Putamen (tissue), 1 donor: ENCODE measurements at regions not wholly inside any gene's neighbourhood (a gene's known extent, or its start where the extent isn't known, plus 50 kb on each side); places are given as distances from the start of the nearest gene placed in this dataset.
A peak's percentile ranks its signal among the peaks of the same experiment; 100 is the strongest.
"Not testable (repeated sequence)": the region's sequence is repeated elsewhere in the genome, so short reads cannot be mapped to it uniquely, and the experiment has no call there.

Experiments
- DNase-seq: peaks from one replicate; pipeline ENCODE4 v3.0.0-alpha.2; 2016; ENCODE audit warnings: low spot score

DNA sequence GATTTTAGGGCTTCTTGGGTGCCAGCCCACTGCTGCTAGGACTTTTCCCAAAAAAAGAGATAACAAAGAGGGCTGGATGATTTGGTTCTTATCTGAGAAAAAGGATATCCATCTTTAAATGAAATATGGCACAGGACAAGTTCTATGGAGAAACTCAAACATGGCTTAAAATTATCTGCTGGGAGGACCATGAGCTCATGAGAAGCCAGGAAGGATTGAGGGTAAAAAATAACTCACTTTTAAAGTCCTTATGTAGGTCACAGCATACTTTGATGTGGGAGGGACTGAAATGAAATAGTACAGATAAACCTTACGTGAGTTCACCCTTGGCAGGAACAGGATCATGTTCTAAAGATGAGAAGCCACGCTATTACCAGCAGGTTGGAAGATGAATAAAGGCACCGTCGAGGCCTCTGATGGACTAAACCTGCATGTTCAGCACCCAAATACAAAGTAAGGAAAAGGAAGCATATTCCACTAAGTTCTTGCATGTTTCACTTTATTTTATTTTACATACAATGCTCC is 369.2 kb upstream of the KLF6 start:
- no peak for DNase-seq

DNA sequence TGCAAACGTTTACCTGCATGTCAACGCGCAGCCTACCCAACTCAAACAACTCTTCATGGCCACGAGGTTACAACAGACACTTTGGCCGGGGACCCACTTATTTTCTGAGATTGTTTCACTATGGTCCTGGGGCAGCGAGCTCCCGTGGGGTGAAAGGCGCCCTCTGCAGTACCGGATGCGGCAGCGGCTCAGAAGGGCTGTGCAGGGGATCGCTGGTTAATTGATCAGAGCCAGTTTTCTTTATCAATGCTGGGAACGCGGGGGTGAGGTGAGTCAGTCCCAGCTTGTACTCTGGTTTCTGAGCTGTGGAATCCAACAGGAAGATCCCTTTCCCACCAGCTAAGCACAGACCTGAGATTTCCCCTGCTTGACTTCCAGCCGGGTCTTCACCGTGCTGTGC is 366.5 kb upstream of the KLF6 start:
- no peak for DNase-seq

DNA sequence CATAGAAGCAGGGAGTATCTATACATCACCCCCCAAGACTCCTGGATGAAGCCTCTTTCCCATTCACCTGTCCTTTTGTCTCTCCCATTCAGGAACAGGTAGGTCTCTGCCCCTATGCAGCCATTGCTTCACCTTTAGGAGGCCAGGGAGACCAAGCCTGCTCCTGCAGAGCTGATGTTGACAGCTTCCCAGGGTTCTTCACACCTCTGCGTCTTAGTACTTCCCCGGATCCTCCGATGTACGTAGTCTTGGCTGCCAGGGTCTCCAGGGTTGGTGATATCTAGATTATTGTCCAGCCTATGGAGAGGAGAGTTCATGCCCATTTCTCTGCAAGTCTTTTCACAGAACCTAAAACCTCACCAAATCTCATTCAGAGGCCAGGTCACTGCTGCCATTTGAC is 365.7 kb upstream of the KLF6 start:
- DNase-seq: no peak

- not testable (repeated sequence) for DNase-seq
Observed at GRCh38 chr10:4149460-4149859, 364.5 kb upstream of the KLF6 start.

DNA sequence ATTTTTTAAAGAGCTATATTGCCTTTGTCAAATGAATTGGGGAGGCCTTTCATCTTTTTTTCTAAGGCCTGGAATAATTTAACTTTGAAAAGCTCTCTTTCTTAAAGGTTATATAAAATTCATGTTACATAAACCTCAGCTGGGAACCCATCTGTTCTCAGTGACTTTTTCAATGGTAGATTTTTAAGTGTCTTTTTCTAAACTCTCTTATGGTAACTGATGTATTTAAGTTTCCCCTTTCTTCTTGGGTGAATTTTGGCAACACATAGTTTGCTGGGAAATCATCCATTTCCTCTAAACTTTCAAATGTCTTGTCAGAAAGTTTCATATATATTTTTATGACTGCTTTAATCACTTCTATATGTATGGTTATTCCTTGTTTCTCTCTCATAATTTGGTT is 362.2 kb upstream of the KLF6 start:
- no peak for DNase-seq

DNA sequence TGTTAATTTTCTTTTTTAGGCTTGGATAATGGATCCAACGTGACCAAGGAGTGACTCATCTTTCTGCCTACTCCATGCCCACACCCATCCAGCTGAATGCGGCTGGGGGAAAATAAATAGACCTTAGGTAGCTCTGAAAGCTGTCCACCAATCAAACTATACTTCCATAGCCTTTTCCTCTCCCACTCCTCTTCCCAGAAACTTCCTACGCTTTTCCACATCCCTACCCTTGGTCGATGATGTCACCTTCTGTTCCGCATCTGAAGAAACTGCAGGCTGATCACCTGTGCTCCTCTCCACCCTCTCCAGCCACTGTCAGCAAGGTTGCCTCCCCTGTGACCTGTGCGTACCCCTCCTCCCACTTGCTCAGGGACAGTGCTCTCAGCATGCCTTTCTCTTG is 359.8 kb upstream of the KLF6 start:
- DNase-seq: no peak

DNA sequence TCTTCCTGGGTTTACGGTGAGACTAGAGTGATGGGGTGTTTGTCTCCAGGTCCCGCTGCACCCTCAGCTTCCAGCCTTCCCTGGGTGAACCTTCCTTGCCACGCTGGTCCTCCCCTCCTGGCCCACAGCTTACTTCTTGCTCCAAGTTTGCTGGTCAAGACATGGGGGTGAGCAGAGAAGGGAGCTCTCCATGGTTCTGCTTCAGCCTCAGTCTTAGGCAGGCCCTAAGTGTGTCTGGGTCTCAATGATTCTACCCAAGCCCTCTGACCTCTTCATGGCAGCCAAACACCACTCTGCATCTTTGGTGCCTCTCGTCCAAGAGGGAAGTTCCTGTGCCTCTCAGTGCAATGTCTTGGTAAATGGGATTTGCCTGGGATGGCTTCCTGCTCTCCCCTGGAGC is 356.5 kb upstream of the KLF6 start:
- DNase-seq: no peak

DNA sequence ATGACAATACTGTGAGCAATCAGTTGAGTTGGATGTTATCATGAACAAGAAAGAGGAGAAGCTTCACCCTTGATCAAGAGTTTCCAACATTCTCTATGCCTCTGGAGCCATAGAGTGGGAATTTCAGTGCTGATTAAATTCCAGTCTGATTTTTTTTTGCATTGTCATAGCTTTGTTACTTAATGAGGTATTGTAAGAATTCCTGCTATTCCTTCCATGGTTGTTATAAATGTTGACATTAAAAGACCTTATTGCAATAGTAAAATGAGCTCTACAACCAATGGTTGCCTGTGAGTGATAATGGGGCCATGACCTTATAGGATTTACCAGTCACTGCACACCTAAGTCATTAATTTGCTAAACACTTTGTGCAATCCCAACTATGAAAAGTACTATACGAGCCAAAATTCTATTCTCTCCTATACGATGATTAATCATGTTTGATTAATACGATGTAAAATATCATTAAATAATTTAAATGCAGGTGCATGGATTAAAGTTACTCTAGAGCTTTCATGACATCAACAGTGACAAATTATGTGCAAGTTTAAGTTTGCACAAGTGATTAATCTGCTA is 353.2 kb upstream of the KLF6 start:
- no peak for DNase-seq

DNA sequence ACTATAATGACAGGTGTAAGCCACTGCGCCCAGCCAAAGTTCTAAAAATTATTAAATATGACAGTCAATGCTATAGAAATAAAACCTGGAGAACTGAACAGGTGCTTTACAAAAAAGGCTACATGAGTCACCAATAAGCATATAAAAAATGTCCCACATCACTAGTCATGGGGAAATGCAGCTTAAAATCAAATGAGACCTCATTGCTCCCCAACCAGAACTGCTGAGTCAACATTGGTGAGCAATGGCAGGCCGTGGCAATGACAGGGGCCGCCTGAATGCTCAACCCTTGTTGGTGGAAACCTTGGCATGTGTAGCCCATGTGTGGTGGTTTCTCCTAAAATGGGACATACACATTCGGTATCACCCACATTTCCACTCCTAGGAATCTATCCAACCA is 352.3 kb upstream of the KLF6 start:
- no peak for DNase-seq

GRCh38 chr10:4136121-4136520 is 351.1 kb upstream of the KLF6 start:
- DNase-seq: no peak

DNA sequence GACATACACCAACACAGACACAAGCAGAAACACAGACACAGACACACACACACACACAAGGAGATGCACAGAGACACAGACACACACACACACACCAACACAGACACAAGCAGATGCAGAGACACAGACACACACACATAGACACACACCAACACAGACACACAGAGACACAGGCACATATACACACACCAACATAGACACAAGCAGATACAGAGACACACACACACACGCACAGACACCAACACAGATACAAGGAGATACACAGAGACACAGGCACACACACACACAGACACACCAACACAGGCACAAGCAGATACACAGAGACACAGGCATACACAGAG is 347.2 kb upstream of the KLF6 start:
- no peak for DNase-seq

DNA sequence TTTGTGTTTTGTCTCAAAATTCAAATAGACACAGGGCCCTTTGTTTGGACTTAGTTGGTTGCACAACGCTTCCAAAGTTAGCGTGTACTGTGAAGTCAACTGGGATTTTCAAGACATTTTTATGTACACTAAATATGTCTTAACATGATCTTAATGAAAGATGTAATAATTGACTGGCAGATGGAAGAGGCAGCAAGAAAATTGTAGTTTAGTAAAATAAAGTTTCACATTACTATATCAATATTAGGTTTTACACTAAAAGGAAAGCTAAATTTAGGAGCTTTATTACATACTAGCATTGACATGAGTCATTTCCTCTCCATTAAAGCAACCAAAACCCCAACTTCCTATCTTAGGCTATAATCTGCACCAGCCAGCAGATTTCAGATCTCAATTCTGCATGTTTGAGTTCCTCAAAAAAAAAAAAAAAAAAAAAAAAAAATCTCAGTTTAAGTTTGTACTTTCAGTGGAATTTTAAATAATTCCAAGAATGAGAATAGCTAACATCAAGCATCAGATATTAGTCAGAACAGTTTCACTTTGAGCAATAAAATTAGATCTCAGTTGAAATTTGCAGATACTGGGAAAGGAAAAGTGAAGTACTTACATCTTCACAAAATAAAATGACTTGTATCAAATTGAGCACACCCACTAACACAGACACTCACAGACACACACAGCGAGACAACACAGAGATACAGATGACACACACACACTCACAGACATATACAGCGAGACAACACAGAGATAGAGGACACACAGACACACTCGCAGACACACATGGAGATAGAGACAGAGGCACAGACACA is 346.6 kb upstream of the KLF6 start:
- peak; percentile 7 for DNase-seq

DNA sequence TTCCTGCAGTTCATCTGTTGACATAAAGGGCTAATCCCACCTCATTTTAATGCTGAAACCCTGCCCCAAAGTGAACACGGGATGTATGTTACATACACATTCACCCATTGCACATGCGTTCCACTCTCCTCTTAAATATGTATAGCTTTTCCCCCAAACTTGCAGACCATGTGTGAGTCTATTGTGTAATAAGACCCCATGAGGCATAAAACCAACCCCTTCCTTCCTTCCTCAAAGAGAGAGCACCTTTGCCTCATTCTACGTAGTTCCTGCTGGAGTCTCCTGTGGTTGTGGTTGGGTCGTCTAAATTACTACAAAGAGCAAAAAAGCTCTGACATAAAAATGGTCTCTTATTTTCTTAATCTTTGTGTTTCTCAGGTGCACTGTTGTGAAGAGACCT is 345.7 kb upstream of the KLF6 start:
- DNase-seq: peak; percentile 6

DNA sequence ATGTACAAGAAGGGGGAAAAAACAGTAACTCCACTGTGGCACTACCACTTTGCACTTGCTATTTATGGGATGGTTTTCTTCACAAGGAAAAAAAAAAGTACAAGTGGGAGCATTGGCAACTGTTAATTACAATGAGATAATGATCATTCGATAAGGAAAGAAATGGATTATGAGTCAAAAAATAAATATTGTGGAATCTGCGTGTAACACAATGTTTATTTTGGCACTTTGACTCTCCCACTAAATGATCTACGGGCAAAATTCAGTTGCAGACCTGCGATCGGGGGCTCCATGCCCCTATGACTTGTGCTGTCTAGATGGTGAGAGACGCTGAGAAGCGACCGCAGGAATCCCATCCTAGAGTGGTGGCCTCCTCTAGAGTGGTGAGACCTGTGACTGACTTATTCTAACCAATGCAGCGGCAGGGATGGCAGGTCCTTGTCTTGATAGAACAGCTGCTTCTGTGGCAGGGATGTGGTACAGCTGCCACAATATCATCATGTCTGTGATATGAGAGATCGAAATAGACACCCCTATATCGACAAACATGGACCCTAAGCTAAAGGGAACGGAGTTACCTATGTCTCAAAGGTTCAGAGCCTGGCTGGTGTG is 345.0 kb upstream of the KLF6 start:
- no peak for DNase-seq

GRCh38 chr10:4127518-4128315 is 342.7 kb upstream of the KLF6 start:
- DNase-seq: no peak

DNA sequence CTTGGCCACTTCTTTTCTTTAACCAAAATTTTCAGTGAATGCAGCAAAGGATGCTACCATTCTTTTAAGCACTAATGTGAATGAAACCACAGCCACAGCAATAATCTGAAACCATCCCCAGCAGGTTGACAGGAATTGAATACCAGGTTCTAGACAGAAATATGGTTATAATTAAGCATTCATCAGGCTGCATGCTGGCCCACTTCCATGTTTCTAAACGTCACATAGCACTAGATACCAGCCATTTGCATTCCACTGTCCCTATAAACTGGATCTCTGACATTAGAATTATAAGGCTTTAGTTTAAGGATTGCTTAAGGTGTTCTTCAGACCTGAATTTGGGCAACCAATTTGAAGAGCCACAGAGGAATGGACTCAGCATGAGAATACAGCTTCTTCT is 340.8 kb upstream of the KLF6 start:
- DNase-seq: no peak

GRCh38 chr10:4121502-4122380 is 336.7 kb upstream of the KLF6 start:
- no peak for DNase-seq

- DNase-seq: no peak
Observed at GRCh38 chr10:4120096-4120853, 335.3 kb upstream of the KLF6 start.

- no peak for DNase-seq
Observed at GRCh38 chr10:4119107-4119506, 334.1 kb upstream of the KLF6 start.

- DNase-seq: no peak
Observed at GRCh38 chr10:4117604-4118003, 332.6 kb upstream of the KLF6 start.

GRCh38 chr10:4111643-4112042 is 326.6 kb upstream of the KLF6 start:
- DNase-seq: no peak
